GM12874 (cell line): ENCODE measurements at regions not wholly inside any gene's neighbourhood (a gene's known extent, or its start where the extent isn't known, plus 50 kb on each side); places are given as distances from the start of the nearest gene placed in this dataset.

ENCODE experiments used
- CTCF ChIP-seq: IDR thresholded peaks from 2 replicates; pipeline ENCODE4 v1.5.1; 2011; ENCODE audit warnings: low read depth, mild to moderate bottlenecking, control low read depth, low read length, moderate library complexity; ENCODE audit not compliant: insufficient read depth

DNA sequence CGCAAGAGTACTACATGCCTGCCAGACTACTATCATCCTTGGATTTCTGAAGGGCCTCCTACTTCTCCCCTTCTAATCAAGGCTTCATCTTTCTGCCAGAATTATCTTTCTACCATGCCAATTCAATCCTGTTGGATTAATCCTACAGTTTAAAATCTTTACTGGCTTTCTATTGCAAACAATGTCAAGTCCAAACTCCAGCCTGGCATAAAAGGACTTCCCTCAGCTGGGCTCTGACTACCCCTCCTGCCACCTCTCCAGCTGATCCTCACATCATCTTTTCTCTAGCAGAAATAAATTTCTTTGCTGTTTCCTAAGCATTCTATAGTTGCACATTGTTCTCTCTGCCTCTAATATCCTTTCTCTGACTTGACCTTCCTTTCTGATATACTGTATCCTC lies 119.7 kb upstream of the RAD23B start:
- TF ChIP-seq CTCF = no peak

DNA sequence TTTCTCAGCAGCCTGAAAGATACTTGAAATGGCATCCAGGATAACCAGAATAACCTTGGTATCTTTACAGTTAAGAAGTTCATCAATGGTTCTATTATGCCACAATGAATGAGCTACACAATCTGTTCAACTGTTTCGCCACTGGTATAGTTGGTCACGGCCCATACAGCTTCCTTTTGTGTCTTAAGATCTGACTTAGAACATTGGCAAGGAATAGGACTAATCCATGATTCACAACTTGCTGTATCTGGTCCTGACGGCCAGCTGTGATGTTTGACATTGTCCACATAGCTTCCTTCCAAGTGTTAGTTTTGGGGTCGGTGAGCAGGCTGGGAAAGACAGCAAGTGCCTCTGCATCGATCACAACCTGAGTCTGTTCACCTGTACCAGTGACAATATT lies 113.3 kb upstream of the RAD23B start:
- no peak for TF ChIP-seq CTCF

- no peak for TF ChIP-seq CTCF
Measured at GRCh38 chr9:107170801-107171200, 112.3 kb upstream of the RAD23B start.

DNA sequence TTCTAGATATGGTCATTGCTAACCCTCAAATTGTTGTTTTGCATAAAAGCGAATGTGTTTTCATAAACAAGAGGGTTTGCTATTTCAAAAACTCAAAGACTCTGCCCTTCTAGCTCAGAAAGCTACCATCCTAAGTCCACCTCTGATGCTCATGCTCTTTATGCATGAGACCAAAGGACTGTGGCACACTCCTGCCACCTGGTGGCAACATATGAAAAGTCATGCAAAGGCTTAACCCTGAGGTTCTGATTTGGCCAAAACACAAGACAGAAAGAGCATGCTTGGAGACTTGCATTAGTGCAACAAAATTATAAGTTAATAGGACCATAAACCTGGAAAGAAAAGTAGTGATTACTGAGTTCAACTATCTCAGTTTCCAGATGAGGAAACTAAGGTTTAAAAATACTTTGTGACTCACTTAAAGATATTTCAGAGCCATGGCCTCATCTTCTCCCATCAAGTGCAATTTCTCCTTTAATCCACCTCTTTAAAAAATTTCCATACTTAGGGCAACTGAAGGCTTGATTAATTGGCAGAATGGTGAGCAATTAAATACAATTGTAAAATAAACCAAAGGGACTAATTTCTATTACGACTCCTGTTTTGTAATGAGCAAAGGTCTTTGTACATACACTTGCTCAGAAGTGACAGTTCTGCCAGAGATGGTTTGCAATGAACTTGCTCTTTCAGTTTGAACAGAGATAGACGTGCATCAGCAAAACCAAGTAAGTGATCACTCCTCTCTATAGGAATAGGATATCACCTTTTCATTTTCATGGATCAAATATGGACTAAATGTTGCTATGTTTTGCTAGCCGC lies 110.7 kb upstream of the RAD23B start:
- TF ChIP-seq CTCF = peak; percentile 77

- no peak for TF ChIP-seq CTCF
Measured at GRCh38 chr9:107172979-107173347, 110.1 kb upstream of the RAD23B start.

DNA sequence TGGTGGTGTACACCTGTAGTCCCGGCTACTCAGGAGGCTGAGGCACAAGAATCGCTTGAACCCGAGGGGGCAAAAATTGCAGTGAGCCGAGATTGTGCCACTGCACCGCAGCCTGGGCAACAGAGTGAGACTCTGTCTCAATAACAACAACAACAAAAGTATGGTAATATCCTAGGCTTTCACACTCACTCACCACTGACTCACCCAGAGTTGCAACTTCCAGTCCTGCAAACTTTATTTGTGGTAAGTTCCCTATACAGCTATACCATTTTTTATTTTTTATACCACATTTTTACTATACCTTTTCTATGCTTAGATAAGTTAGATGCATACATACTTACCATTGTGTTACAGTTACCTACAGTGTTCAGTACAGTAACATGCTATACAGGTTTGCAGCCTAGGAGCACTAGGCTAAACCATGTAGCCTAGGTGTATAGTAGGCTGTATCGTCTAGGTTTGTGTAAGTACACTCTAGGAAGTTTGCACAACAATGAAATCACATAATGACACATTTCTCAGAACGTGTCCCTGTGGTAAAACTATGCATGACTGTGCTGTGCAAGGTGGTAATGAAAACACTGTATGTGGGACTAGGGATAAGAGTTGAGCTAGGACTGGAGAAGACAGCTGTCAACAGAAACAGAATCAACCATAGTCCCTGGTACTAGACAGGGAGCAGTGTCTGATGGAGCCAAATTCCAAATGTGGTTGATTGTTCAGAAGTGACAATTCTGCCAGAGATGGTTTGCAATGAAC lies 109.5 kb upstream of the RAD23B start:
- TF ChIP-seq CTCF = no peak

DNA sequence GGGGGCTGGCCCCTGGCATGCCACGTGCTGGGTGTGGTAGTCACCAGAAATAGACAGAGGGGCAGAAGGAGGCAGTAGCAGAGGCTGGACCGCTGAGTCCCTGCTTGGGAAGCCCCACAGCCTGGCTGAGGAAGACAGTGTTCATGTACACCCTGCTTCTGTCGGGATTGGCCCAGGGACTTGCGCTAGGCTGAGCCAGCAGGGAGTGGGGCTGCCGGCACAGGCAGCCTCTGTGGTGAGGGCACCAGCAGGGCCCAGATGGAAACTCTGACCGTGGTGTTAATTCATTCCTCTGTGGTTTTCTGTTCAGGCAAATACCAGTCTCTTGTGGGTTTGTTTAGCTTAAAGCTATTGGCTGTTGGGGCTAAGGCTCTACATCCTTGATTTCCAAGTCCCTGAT lies 108.6 kb upstream of the RAD23B start:
- no peak for TF ChIP-seq CTCF
